ENCODE measurements at regions not wholly inside any gene's neighbourhood (a gene's known extent, or its start where the extent isn't known, plus 50 kb on each side); places are given as distances from the start of the nearest gene placed in this dataset.

DNA sequence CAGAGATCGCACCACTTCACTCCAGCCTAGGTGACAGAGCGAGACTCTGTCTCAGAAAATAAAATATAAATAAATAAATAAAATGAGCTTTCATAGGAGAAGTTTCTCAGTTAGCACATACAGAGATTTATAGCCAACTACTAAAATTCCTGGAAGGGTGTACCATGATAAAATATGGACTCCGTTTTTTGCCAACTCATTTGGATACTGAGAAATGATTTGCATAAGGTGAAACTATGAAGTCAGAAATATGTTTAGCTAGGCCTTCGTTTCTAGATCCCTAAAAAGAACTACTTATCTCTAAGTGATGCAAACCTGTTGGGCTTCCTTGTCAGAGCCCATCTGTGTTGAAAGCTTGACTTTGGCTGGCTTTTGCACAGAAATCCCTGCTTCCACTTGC, 56.9 kb upstream of the SLC1A1 start:
- TF ChIP-seq, protein P1, sequence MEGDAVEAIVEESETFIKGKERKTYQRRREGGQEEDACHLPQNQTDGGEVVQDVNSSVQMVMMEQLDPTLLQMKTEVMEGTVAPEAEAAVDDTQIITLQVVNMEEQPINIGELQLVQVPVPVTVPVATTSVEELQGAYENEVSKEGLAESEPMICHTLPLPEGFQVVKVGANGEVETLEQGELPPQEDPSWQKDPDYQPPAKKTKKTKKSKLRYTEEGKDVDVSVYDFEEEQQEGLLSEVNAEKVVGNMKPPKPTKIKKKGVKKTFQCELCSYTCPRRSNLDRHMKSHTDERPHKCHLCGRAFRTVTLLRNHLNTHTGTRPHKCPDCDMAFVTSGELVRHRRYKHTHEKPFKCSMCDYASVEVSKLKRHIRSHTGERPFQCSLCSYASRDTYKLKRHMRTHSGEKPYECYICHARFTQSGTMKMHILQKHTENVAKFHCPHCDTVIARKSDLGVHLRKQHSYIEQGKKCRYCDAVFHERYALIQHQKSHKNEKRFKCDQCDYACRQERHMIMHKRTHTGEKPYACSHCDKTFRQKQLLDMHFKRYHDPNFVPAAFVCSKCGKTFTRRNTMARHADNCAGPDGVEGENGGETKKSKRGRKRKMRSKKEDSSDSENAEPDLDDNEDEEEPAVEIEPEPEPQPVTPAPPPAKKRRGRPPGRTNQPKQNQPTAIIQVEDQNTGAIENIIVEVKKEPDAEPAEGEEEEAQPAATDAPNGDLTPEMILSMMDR (conservative IDR thresholded peaks at IDR 0.05 in 1 of 2, IDR thresholded peaks at IDR 0.05 in 1 of 2; ENCODE audit: low read depth in 1 of 2, low read length in 2 of 2) = no peak
- TF ChIP-seq EZH2 (IDR thresholded peaks at IDR 0.05; ENCODE audit: low read length, missing control alignments) = no peak
